VCaP (cell line): ENCODE measurements at regions not wholly inside any gene's neighbourhood (a gene's known extent, or its start where the extent isn't known, plus 50 kb on each side); places are given as distances from the start of the nearest gene placed in this dataset.
A peak's percentile ranks its signal among the peaks of the same experiment; 100 is the strongest.

Experiments
- H3K27ac ChIP-seq: fragments of 450-650 bp; 2 replicates; pipeline ENCODE4 v1.5.1; 2017
- TF ChIP-seq, protein P1 (sequence below): fragments of 450-650 bp; conservative IDR thresholded peaks from 2 replicates; pipeline ENCODE4 v1.5.1; 2017; ENCODE audit warnings: mild to moderate bottlenecking, moderate library complexity

GRCh38 chr11:123253911-123254310 lies 58.9 kb upstream of the CLMP start:
- H3K27ac ChIP-seq = no peak overlapping the region
- TF ChIP-seq, protein P1, sequence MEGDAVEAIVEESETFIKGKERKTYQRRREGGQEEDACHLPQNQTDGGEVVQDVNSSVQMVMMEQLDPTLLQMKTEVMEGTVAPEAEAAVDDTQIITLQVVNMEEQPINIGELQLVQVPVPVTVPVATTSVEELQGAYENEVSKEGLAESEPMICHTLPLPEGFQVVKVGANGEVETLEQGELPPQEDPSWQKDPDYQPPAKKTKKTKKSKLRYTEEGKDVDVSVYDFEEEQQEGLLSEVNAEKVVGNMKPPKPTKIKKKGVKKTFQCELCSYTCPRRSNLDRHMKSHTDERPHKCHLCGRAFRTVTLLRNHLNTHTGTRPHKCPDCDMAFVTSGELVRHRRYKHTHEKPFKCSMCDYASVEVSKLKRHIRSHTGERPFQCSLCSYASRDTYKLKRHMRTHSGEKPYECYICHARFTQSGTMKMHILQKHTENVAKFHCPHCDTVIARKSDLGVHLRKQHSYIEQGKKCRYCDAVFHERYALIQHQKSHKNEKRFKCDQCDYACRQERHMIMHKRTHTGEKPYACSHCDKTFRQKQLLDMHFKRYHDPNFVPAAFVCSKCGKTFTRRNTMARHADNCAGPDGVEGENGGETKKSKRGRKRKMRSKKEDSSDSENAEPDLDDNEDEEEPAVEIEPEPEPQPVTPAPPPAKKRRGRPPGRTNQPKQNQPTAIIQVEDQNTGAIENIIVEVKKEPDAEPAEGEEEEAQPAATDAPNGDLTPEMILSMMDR = no peak

- TF ChIP-seq, protein P1 = no peak
- no peak overlapping the region for H3K27ac ChIP-seq
Observed at GRCh38 chr11:123253223-123253622, 58.2 kb upstream of the CLMP start.

- H3K27ac ChIP-seq = no peak overlapping the region
- TF ChIP-seq, protein P1 = no peak
Observed at GRCh38 chr11:123251657-123252344, 56.8 kb upstream of the CLMP start.

DNA sequence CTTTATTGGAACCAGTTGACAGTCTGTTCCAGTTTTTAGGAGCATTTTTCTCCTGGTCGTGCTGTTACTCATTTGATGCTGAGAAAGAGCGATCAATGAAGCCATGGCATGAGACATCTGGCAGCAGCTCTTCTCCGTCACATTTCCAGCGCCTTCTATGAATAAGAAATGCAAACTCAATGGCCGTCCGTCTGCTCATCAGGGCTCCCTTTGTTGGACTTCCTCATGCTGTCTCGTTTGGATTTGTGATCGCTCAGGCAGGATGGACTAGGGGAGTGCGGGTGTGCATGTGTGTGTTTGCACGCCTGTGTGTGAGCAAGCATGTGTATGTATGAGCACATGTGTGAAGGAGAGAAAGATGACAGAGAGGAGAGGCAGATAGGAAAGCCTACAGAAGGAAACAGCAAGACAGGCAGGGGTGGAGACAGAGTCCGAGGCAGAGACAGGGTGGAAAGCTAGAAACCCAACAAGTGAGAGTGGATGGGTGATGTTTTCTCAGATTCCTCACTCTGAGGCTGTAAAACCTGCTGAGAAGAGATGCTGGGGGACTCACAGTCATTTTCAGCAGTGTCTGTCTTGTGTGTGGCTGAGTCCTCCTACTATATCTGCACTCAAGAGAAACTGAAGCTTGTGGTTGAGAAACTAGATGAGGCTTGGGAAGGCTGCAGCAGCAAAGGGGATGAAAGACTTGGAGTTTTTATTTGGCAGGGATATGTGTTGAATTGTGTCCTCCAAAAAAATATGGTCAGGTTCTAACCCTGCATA lies 56.0 kb upstream of the CLMP start:
- TF ChIP-seq, protein P1 = no peak
- no peak overlapping the region for H3K27ac ChIP-seq

- TF ChIP-seq, protein P1 = no peak
- H3K27ac ChIP-seq = no peak overlapping the region
Observed at GRCh38 chr11:123249354-123249753, 54.3 kb upstream of the CLMP start.

GRCh38 chr11:123247813-123248379 lies 52.8 kb upstream of the CLMP start:
- TF ChIP-seq, protein P1 = no peak

DNA sequence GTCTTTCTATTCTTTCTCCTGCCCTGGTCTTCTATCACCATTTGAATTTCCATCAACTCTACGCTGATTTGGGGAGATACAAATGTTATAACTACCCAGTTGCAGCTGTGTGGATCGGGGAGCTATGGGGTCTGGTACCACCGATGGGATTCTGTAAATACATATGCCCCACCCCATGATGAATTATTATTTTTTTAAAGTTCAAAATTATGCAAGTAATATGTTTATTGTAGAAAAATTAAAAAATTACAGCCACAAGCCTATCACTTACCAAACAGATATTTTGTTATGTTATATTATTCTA lies 52.4 kb upstream of the CLMP start:
- TF ChIP-seq, protein P1 = peak; percentile 73
- no peak overlapping the region for H3K27ac ChIP-seq

More at GRCh38 chr11:123247813-123248379, 52.8 kb upstream of the CLMP start:
- H3K27ac ChIP-seq = no peak overlapping the region
